ENCODE measurements at regions not wholly inside any gene's neighbourhood (a gene's known extent, or its start where the extent isn't known, plus 50 kb on each side); places are given as distances from the start of the nearest gene placed in this dataset.

DNA sequence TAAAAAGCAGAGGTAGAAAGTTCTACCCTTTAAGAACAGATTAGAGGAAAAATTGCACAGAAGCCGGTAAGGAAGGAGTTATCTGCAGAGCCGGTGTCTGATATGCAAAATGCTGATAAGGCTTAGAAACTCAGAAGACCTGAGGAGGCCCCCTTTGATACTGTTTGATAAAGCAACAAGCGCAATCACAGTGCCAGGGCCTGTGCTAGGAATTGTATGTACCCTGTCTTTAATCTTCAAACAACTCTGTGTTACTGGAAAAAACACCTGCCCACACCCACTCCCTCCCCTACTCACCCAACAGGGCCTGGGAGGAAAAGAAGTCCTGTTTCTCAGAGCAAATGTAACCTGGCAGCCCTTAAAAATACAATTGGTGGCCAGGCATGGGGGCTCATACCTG lies 112.7 kb upstream of the FUT8 start:
- TF ChIP-seq EZH2phosphoT487 (IDR thresholded peaks at IDR 0.05; ENCODE audit: borderline replicate concordance, low read depth) (no peak), GABPA (IDR thresholded peaks at IDR 0.05; ENCODE audit: low read depth) (no peak), RCOR1 (IDR thresholded peaks at IDR 0.05; ENCODE audit: low read length) (no peak), CHD2 (IDR thresholded peaks at IDR 0.05; ENCODE audit: low read length, partially characterized antibody) (no peak), SMC3 (IDR thresholded peaks at IDR 0.05; ENCODE audit: low read depth, low read length) (no peak)
- TF ChIP-seq, protein P1, sequence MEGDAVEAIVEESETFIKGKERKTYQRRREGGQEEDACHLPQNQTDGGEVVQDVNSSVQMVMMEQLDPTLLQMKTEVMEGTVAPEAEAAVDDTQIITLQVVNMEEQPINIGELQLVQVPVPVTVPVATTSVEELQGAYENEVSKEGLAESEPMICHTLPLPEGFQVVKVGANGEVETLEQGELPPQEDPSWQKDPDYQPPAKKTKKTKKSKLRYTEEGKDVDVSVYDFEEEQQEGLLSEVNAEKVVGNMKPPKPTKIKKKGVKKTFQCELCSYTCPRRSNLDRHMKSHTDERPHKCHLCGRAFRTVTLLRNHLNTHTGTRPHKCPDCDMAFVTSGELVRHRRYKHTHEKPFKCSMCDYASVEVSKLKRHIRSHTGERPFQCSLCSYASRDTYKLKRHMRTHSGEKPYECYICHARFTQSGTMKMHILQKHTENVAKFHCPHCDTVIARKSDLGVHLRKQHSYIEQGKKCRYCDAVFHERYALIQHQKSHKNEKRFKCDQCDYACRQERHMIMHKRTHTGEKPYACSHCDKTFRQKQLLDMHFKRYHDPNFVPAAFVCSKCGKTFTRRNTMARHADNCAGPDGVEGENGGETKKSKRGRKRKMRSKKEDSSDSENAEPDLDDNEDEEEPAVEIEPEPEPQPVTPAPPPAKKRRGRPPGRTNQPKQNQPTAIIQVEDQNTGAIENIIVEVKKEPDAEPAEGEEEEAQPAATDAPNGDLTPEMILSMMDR (IDR thresholded peaks at IDR 0.05): no peak

Data from SK-N-SH (cell line).